ENCODE measurements at regions not wholly inside any gene's neighbourhood (a gene's known extent, or its start where the extent isn't known, plus 50 kb on each side); places are given as distances from the start of the nearest gene placed in this dataset.

DNA sequence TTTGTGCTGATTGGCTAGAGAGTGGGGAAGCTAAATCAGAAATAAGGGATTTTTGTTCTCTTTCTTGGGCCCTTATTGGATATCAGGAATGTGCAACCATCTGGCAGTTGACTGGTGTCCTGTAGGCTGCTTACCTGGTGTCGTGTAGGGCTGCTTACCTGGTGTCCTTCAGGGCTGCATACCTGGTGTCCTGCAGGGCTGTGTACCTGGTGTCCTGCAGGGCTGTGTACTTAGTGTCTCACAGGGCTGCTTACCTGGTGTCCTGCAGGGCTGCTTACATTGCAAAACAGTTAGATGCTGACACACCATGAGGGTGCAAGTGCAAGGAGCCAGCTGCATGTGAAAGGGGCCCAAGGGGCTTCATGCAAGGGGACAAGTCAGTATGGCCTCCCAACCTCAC, 249.3 kb downstream of the ICE1 start:
- H3K4me3 ChIP-seq (ENCODE audit: low read length), result no peak overlapping the region
- H3K36me3 ChIP-seq (ENCODE audit: insufficient read depth, low read length), result no peaks in the 10 kb centered on the region
- H3K4me1 ChIP-seq (ENCODE audit: insufficient read depth, low read length), result peaks cover 13% of the 10 kb centered on the region
- WGBS, result 59% methylated on average over 1 of the region's 1 CpG
- H3K27me3 ChIP-seq (ENCODE audit: insufficient read depth, low read length), result no peaks in the 10 kb centered on the region
- no peak overlapping the region for H3K9ac ChIP-seq (ENCODE audit: low read depth, low read length)
- H3K9me3 ChIP-seq (ENCODE audit: insufficient read depth, low read depth, low read length), result no peaks in the 10 kb centered on the region
- no peak overlapping the region for H3K27ac ChIP-seq (ENCODE audit: low read depth, low read length)

DNA sequence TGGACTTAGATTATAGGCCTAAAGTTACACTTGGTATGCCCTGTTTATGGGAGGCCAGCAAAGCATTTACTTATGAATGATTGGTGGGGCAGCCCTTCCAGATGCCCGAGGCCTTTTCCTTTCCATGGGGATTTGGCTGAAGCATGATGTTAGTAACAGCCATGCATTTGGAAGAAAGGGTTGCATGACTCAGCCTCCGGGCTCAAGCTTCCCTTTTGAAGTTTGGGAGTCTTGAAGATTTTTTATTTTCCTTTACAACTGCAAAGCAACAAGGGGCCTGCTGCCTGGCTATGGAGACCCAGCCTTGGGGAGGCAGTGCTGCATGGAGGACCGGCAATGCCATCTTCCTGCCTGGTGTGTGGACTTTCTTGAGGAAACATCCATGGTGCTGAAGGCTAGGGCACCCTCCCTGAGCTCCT, 244.7 kb downstream of the ICE1 start:
- Histone ChIP-seq H3K9ac (ENCODE audit: low read depth, low read length) (no peak overlapping the region), H3K27ac (ENCODE audit: low read depth, low read length) (no peak overlapping the region), H3K36me3 (ENCODE audit: insufficient read depth, low read length) (no peaks in the 10 kb centered on the region), H3K9me3 (ENCODE audit: insufficient read depth, low read depth, low read length) (no peaks in the 10 kb centered on the region), H3K4me3 (ENCODE audit: low read length) (no peak overlapping the region), H3K4me1 (ENCODE audit: insufficient read depth, low read length) (peaks cover 23% of the 10 kb centered on the region), H3K27me3 (ENCODE audit: insufficient read depth, low read length) (no peaks in the 10 kb centered on the region)
- 67% methylated on average over 3 of the region's 3 CpGs for WGBS

DNA sequence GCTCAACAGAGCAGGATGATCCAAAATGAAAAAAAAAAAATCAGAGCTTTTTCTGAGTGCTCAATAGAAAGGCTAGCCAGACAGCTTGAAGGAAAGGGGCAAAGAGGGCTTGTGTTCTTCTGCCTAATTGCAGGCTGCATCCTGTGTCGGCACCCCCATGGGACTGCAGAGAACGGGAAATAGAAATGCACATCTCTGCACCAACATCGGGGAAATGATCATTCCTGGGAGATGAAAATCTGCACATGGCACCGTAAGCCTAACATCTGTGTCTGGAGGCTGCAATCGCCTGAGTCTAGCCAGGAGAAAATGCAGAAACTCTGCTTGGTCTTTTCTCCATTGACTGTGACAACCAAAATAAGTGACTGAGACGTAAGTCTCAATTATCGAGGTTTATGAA, 243.9 kb downstream of the ICE1 start:
- H3K27ac ChIP-seq (ENCODE audit: low read depth, low read length), result no peak overlapping the region
- WGBS, result 77% methylated on average over 7 of the region's 7 CpGs

GRCh38 chr5:5666076-5666365, 243.5 kb downstream of the ICE1 start:
- no peaks in the 10 kb centered on the region for H3K27me3 ChIP-seq (ENCODE audit: insufficient read depth, low read length)
- H3K36me3 ChIP-seq (ENCODE audit: insufficient read depth, low read length), result no peaks in the 10 kb centered on the region
- H3K27ac ChIP-seq (ENCODE audit: low read depth, low read length), result no peak overlapping the region
- no peak overlapping the region for H3K9ac ChIP-seq (ENCODE audit: low read depth, low read length)
- H3K9me3 ChIP-seq (ENCODE audit: insufficient read depth, low read depth, low read length), result no peaks in the 10 kb centered on the region
- 0 out of 2 replicates have a peak, but pooled peaks cover 14% of the 10 kb centered on the region for H3K4me1 ChIP-seq (ENCODE audit: insufficient read depth, low read length)
- H3K4me3 ChIP-seq (ENCODE audit: low read length), result no peak overlapping the region
- 83% methylated on average over 1 of the region's 2 CpGs for WGBS

More for the DNA sequence above, 243.9 kb downstream of the ICE1 start:
- H3K4me3 ChIP-seq (ENCODE audit: low read length), result no peak overlapping the region
- H3K4me1 ChIP-seq (ENCODE audit: insufficient read depth, low read length), result peaks cover 16% of the 10 kb centered on the region
- no peak overlapping the region for H3K9ac ChIP-seq (ENCODE audit: low read depth, low read length)
- no peaks in the 10 kb centered on the region for H3K9me3 ChIP-seq (ENCODE audit: insufficient read depth, low read depth, low read length)
- no peaks in the 10 kb centered on the region for H3K36me3 ChIP-seq (ENCODE audit: insufficient read depth, low read length)
- no peaks in the 10 kb centered on the region for H3K27me3 ChIP-seq (ENCODE audit: insufficient read depth, low read length)

GRCh38 chr5:5665225-5666075, 243.0 kb downstream of the ICE1 start:
- Histone ChIP-seq H3K9ac (ENCODE audit: low read depth, low read length) (no peak overlapping the region), H3K27ac (ENCODE audit: low read depth, low read length) (no peak overlapping the region), H3K4me1 (ENCODE audit: insufficient read depth, low read length) (0 out of 2 replicates have a peak, but pooled peaks cover 14% of the 10 kb centered on the region), H3K36me3 (ENCODE audit: insufficient read depth, low read length) (no peaks in the 10 kb centered on the region), H3K9me3 (ENCODE audit: insufficient read depth, low read depth, low read length) (no peaks in the 10 kb centered on the region), H3K4me3 (ENCODE audit: low read length) (no peak overlapping the region), H3K27me3 (ENCODE audit: insufficient read depth, low read length) (no peaks in the 10 kb centered on the region)
- WGBS, result 81% methylated on average over 13 of the region's 13 CpGs

DNA sequence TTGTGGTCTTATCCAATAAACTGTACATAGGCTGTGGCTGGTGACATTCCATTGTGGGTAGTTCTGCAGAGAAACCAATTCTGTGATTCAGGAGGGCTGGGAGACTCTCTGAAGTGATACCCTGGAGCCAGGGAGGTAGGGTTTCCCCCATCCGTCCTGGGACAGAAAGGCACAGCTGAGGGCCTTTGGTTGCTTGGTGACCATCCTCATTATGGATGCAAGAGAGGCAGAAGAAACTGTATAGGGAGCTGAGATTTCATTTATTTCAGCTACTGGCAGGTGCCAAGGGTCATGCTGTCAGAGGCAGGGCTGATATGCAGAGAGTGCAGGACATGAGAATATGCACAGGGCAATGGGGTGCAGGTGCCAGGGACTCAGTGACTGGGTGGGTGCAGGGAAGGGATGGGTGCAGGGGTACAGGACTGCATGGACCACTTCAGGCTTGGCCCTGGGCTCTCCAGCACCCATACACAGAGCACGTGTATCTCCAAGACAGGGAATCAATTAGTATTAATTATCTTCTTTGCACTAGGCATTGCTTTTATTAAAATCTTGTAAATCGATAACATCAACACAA, 236.5 kb downstream of the ICE1 start:
- H3K9me3 ChIP-seq (ENCODE audit: insufficient read depth, low read depth, low read length), result no peaks in the 10 kb centered on the region
- H3K4me1 ChIP-seq (ENCODE audit: insufficient read depth, low read length), result no peaks in the 10 kb centered on the region
- no peak overlapping the region for H3K4me3 ChIP-seq (ENCODE audit: low read length)
- no peaks in the 10 kb centered on the region for H3K36me3 ChIP-seq (ENCODE audit: insufficient read depth, low read length)
- WGBS, result 87% methylated on average over 2 of the region's 3 CpGs
- no peak overlapping the region for H3K9ac ChIP-seq (ENCODE audit: low read depth, low read length)
- no peak overlapping the region for H3K27ac ChIP-seq (ENCODE audit: low read depth, low read length)
- no peaks in the 10 kb centered on the region for H3K27me3 ChIP-seq (ENCODE audit: insufficient read depth, low read length)

DNA sequence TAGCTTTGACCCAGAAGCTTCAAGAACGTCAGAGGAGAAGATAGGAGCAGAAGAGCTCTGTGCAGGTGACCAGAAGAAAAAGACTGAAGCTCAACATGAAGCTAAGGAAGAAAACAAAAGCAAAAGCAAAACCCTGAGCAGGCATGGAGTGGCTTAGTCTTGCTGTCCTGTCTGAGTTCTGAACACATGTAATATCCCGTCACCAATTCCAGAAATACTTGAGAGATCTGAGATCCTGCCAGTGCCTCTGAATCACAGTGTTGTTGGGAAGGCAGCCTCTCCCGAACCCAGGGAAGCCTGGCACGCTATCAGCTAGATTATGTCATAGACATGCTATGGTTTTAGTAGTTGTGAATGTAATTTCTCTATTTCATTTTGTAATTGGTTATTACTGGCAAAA, 235.7 kb downstream of the ICE1 start:
- Histone ChIP-seq H3K4me3 (ENCODE audit: low read length) (no peak overlapping the region), H3K27ac (ENCODE audit: low read depth, low read length) (no peak overlapping the region), H3K27me3 (ENCODE audit: insufficient read depth, low read length) (no peaks in the 10 kb centered on the region), H3K9me3 (ENCODE audit: insufficient read depth, low read depth, low read length) (no peaks in the 10 kb centered on the region), H3K36me3 (ENCODE audit: insufficient read depth, low read length) (no peaks in the 10 kb centered on the region), H3K4me1 (ENCODE audit: insufficient read depth, low read length) (no peaks in the 10 kb centered on the region), H3K9ac (ENCODE audit: low read depth, low read length) (no peak overlapping the region)
- whole genome bisulfite sequencing, result 92% methylated on average over 4 of the region's 4 CpGs

DNA sequence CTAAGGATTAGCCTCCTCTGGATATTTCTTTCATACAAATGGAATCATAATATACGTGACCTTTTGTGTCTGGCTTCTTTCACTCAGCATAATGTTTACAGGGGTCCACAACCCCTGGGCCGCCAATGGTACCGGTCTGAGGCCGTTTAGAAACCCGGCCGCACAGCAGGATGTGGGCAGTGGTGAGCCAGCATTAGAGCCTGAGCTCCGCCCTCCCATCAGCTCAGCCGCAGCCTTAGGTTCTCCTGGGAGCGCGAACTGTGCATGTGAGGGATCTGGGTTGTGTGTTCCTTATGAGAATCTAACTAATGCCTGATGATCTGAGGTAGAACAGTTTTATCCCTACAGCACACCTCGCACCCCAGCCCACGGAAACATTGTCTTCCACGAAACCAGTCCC, 229.7 kb downstream of the ICE1 start:
- Histone ChIP-seq H3K9ac (ENCODE audit: low read depth, low read length) (no peak overlapping the region), H3K27ac (ENCODE audit: low read depth, low read length) (no peak overlapping the region), H3K4me1 (ENCODE audit: insufficient read depth, low read length) (no peaks in the 10 kb centered on the region), H3K27me3 (ENCODE audit: insufficient read depth, low read length) (no peaks in the 10 kb centered on the region), H3K4me3 (ENCODE audit: low read length) (no peak overlapping the region), H3K36me3 (ENCODE audit: insufficient read depth, low read length) (no peaks in the 10 kb centered on the region), H3K9me3 (ENCODE audit: insufficient read depth, low read depth, low read length) (no peaks in the 10 kb centered on the region)
- 88% methylated on average over 13 of the region's 13 CpGs for WGBS

DNA sequence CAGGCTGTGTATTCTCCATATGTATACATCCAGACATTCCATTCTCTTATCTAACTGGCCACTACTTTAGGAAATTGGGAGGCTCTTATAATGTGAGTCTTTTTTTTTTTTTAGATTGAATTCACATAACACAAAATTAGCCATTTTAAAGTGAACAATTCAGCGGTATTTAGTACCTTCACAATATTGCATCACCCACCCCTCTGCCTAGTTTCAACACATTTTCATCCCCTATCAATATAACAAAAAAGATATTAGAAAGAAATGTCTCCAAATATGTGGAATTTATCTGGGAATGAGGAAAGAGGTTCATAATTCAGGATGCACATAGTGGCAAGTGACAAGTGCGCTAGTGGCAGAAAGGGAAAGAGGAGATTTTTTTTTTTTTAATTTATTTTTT, 228.5 kb downstream of the ICE1 start:
- no peaks in the 10 kb centered on the region for H3K27me3 ChIP-seq (ENCODE audit: insufficient read depth, low read length)
- H3K4me1 ChIP-seq (ENCODE audit: insufficient read depth, low read length), result no peaks in the 10 kb centered on the region
- H3K36me3 ChIP-seq (ENCODE audit: insufficient read depth, low read length), result no peaks in the 10 kb centered on the region
- no peak overlapping the region for H3K27ac ChIP-seq (ENCODE audit: low read depth, low read length)
- no peak overlapping the region for H3K9ac ChIP-seq (ENCODE audit: low read depth, low read length)
- 89% methylated on average over 2 of the region's 2 CpGs for WGBS
- H3K4me3 ChIP-seq (ENCODE audit: low read length), result no peak overlapping the region
- no peaks in the 10 kb centered on the region for H3K9me3 ChIP-seq (ENCODE audit: insufficient read depth, low read depth, low read length)

- Histone ChIP-seq H3K27me3 (ENCODE audit: insufficient read depth, low read length) (no peaks in the 10 kb centered on the region), H3K9ac (ENCODE audit: low read depth, low read length) (no peak overlapping the region)
- 80% methylated on average over 4 of the region's 5 CpGs for WGBS
Observed at GRCh38 chr5:5650242-5650641, 227.8 kb downstream of the ICE1 start.

GRCh38 chr5:5649641-5650040, 227.2 kb downstream of the ICE1 start:
- no peaks in the 10 kb centered on the region for H3K9me3 ChIP-seq (ENCODE audit: insufficient read depth, low read depth, low read length)
- WGBS, result 94% methylated on average over 5 of the region's 5 CpGs
- H3K27me3 ChIP-seq (ENCODE audit: insufficient read depth, low read length), result no peaks in the 10 kb centered on the region
- H3K4me3 ChIP-seq (ENCODE audit: low read length), result no peak overlapping the region
- no peak overlapping the region for H3K27ac ChIP-seq (ENCODE audit: low read depth, low read length)
- no peak overlapping the region for H3K9ac ChIP-seq (ENCODE audit: low read depth, low read length)
- no peaks in the 10 kb centered on the region for H3K4me1 ChIP-seq (ENCODE audit: insufficient read depth, low read length)
- H3K36me3 ChIP-seq (ENCODE audit: insufficient read depth, low read length), result no peaks in the 10 kb centered on the region

More at GRCh38 chr5:5650242-5650641, 227.8 kb downstream of the ICE1 start:
- H3K36me3 ChIP-seq (ENCODE audit: insufficient read depth, low read length), result no peaks in the 10 kb centered on the region
- no peaks in the 10 kb centered on the region for H3K4me1 ChIP-seq (ENCODE audit: insufficient read depth, low read length)
- no peak overlapping the region for H3K4me3 ChIP-seq (ENCODE audit: low read length)
- H3K27ac ChIP-seq (ENCODE audit: low read depth, low read length), result no peak overlapping the region
- no peaks in the 10 kb centered on the region for H3K9me3 ChIP-seq (ENCODE audit: insufficient read depth, low read depth, low read length)

Measured in HUES64 (cell line).